Thyroid gland (tissue), 4 donors: ENCODE measurements at regions not wholly inside any gene's neighbourhood (a gene's known extent, or its start where the extent isn't known, plus 50 kb on each side); places are given as distances from the start of the nearest gene placed in this dataset.

Experiments used
- DNase-seq, 2 donors: peaks; one replicate each; pipeline ENCODE4 v3.0.0-alpha.2; 2019
- H3K27ac ChIP-seq, 3 donors: fragments of 200-600 bp; sonication (generic); 1 replicate in 2 of 3; 2 replicates in 1 of 3; pipeline ENCODE4 v1.5.1; 2016 to 2019; ENCODE audit warnings: mild to moderate bottlenecking in 1 of 3, moderate library complexity in 1 of 3
- H3K27me3 ChIP-seq: fragments of 200-600 bp; sonication (generic); one replicate; pipeline ENCODE4 v1.5.1; 2019
- H3K36me3 ChIP-seq, 2 donors: fragments of 200-600 bp; sonication (generic); one replicate each; pipeline ENCODE4 v1.5.1; 2016 to 2019
- H3K4me1 ChIP-seq, 2 donors: fragments of 200-600 bp; sonication (generic); one replicate each; pipeline ENCODE4 v1.5.1; 2017 to 2019
- H3K4me3 ChIP-seq, 3 donors: fragments of 200-600 bp; sonication (generic); replicated peaks in 1 of 3; 1 replicate in 2 of 3; 2 replicates in 1 of 3; pipeline ENCODE4 v1.5.1; 2016; ENCODE audit warnings: mild to moderate bottlenecking in 1 of 3
- H3K9me3 ChIP-seq: fragments of 200-600 bp; sonication (generic); one replicate; pipeline ENCODE4 v1.5.1; 2017
- POLR2A ChIP-seq, 2 donors: fragments of 450-650 bp; IDR thresholded peaks; one replicate each; pipeline ENCODE4 v1.6.1; 2017; ENCODE audit warnings: antibody characterized with exemption in 2 of 2, mild to moderate bottlenecking in 2 of 2, moderate library complexity in 1 of 2
- WGBS, 2 donors: methylation state at CpG; one replicate each; pipeline ENCODE4 v1.1.5; 2017; 5-methylcytosine and 5-hydroxymethylcytosine counted together
- intact Hi-C: fragments of 100-400 bp; cut with DNase I; formaldehyde crosslinking; loops from one replicate; pipeline ENCODE4 v1.15.1; 2023
- TF ChIP-seq, protein P1 (sequence below), 6 experiments: fragments of 200-600 bp in 3 of 6; fragments of 450-650 bp in 3 of 6; sonication (generic) in 3 of 6; IDR thresholded peaks; one replicate each; pipeline ENCODE4 v1.5.1; 2016 to 2019; ENCODE audit warnings: antibody characterized with exemption in 6 of 6, mild to moderate bottlenecking in 2 of 6, inconsistent platforms in 1 of 6, moderate library complexity in 1 of 6

DNA sequence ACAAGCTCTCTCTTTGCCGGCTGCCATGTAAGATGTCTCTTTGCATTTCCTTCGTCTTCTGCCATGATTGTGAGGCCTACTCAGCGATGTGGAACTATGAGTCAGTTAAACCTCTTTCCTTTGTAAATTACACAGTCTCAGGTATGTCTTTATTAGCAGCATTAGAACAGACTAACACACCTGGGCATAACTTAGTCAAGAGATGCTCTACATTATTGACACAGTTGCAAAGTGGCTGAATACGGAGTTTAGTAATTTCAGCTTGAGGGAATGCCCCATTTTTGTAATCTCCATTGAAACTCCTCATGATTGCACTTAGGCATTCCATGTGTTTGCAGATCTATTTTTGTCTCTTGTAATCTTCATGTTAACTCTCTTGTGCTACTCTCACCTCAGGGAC lies 299.5 kb upstream of the HAND2 start:
- Histone ChIP-seq H3K4me1 (no peaks in the 10 kb centered on the region), H3K36me3 (no peaks in the 10 kb centered on the region), H3K27ac (no peak overlapping the region), H3K9me3 (no peaks in the 10 kb centered on the region), H3K27me3 (no peaks in the 10 kb centered on the region), H3K4me3 (no peak overlapping the region)
- DNase-seq = no peak
- TF ChIP-seq, protein P1, sequence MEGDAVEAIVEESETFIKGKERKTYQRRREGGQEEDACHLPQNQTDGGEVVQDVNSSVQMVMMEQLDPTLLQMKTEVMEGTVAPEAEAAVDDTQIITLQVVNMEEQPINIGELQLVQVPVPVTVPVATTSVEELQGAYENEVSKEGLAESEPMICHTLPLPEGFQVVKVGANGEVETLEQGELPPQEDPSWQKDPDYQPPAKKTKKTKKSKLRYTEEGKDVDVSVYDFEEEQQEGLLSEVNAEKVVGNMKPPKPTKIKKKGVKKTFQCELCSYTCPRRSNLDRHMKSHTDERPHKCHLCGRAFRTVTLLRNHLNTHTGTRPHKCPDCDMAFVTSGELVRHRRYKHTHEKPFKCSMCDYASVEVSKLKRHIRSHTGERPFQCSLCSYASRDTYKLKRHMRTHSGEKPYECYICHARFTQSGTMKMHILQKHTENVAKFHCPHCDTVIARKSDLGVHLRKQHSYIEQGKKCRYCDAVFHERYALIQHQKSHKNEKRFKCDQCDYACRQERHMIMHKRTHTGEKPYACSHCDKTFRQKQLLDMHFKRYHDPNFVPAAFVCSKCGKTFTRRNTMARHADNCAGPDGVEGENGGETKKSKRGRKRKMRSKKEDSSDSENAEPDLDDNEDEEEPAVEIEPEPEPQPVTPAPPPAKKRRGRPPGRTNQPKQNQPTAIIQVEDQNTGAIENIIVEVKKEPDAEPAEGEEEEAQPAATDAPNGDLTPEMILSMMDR (IDR thresholded peaks at IDR 0.05) = no peak
- TF ChIP-seq POLR2A (IDR thresholded peaks at IDR 0.05) = no peak
- 84 to 87% methylated on average over 4 of the region's 4 CpGs for WGBS, 2 donors
- intact Hi-C loops = no loop called here

DNA sequence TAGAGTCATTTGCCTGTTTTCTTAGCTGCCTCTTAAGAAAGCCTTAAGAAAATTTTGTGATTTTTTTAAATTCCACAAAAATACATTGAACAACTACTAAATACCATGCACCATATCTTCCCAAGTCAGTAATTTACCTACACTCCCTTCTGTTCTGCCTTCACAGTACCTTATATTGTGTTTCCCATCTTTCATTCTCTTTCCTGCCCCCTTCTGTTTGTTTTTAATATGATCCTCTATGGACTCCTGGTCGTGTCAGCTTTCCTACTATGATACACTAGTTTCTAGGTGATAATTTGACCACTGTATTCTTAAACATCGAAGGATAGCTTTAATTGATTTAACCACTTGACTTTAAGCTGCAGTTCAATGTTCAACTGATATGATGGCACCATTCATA lies 297.7 kb upstream of the HAND2 start:
- no peak for DNase-seq
- Histone ChIP-seq H3K4me1 (no peaks in the 10 kb centered on the region), H3K27ac (no peak overlapping the region), H3K36me3 (no peaks in the 10 kb centered on the region), H3K27me3 (no peaks in the 10 kb centered on the region), H3K4me3 (no peak overlapping the region), H3K9me3 (no peaks in the 10 kb centered on the region)
- intact Hi-C loops = no loop called here
- 44 to 57% methylated on average over 2 of the region's 2 CpGs for WGBS, 2 donors
- no peak for TF ChIP-seq POLR2A (IDR thresholded peaks at IDR 0.05)
- TF ChIP-seq, protein P1 (IDR thresholded peaks at IDR 0.05) = no peak

DNA sequence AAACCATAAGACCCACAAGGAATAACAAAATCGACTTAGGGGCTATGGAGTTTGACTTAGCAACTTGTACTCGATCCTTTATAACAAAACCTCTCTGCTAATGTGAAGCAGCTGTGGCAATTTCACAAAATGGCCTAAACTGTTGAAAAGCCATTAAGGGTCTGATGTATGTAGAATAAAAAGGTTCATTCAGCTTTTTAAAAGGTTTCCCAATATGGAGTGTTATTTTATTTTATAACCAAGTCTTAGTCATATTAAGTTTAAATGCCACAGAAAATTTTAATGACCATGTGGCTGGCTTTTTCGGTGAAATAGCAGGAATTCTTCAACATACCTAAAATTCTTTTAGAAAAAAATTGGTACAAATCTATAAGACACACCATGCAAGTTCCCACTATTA lies 291.8 kb upstream of the HAND2 start:
- WGBS, 2 donors = 49 to 61% methylated on average over 3 of the region's 3 CpGs
- intact Hi-C loops = no loop called here
- no peak overlapping the region for H3K4me3 ChIP-seq
- no peaks in the 10 kb centered on the region for H3K4me1 ChIP-seq
- H3K9me3 ChIP-seq = no peaks in the 10 kb centered on the region
- no peaks in the 10 kb centered on the region for H3K36me3 ChIP-seq
- TF ChIP-seq, protein P1 (IDR thresholded peaks at IDR 0.05) = no peak
- TF ChIP-seq POLR2A (IDR thresholded peaks at IDR 0.05) = no peak
- DNase-seq = no peak
- no peak overlapping the region for H3K27ac ChIP-seq
- no peaks in the 10 kb centered on the region for H3K27me3 ChIP-seq

DNA sequence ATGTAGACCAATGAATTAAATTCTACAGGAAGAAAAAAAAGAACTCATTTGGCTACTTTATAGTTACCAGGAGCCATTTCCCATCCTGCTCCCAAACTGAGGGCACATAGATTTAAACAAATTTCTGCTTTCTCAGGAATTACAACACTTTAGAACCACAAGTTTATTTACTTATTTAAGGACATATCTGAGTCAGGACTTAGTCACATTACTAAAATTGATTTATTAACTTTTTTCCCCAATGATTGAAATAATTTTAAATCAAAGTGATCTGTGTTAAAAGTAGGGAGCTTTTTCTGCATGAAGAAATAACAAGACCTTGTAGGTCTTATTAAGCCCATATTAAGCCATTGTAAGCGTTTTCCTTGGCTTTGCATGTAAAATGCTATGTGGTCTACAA lies 291.0 kb upstream of the HAND2 start:
- H3K4me1 ChIP-seq = no peaks in the 10 kb centered on the region
- WGBS, 2 donors = 68 to 73% methylated on average over 1 of the region's 1 CpG
- intact Hi-C loops = no loop called here

DNA sequence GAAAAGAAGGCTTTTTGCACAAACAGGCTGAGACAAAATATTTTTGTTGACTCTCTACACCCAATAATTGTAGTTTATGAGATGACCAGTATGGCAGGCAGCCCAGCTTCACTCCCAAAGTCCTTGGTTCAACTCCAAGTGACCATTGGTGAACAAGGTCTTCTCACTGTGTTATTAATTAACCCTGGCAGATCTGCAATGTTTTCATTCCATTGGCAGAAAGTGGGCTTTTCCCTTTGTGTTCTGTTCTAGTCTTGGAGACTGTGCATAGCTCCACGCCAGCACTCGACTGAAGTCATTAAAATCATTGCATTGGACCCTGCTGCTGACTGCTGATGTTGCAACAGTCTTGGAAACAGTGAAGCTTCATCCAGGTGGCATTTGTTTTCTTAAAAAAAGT lies 277.3 kb upstream of the HAND2 start:
- 71 to 72% methylated on average over 2 of the region's 2 CpGs for WGBS, 2 donors
- TF ChIP-seq, protein P1 (IDR thresholded peaks at IDR 0.05) = no peak
- TF ChIP-seq POLR2A (IDR thresholded peaks at IDR 0.05) = no peak
- intact Hi-C loops = no loop called here

More for the DNA sequence above, 291.0 kb upstream of the HAND2 start:
- TF ChIP-seq, protein P1 (IDR thresholded peaks at IDR 0.05) = no peak
- TF ChIP-seq POLR2A (IDR thresholded peaks at IDR 0.05) = no peak
- no peaks in the 10 kb centered on the region for H3K27me3 ChIP-seq
- no peaks in the 10 kb centered on the region for H3K36me3 ChIP-seq
- H3K4me3 ChIP-seq = no peak overlapping the region
- H3K9me3 ChIP-seq = no peaks in the 10 kb centered on the region
- no peak for DNase-seq
- no peak overlapping the region for H3K27ac ChIP-seq

More for the DNA sequence above, 277.3 kb upstream of the HAND2 start:
- no peaks in the 10 kb centered on the region for H3K4me1 ChIP-seq
- H3K9me3 ChIP-seq = no peaks in the 10 kb centered on the region
- no peak overlapping the region for H3K27ac ChIP-seq
- no peaks in the 10 kb centered on the region for H3K36me3 ChIP-seq
- DNase-seq = no peak
- H3K4me3 ChIP-seq = no peak overlapping the region
- H3K27me3 ChIP-seq = no peaks in the 10 kb centered on the region
